ENCODE measurements at regions not wholly inside any gene's neighbourhood (a gene's known extent, or its start where the extent isn't known, plus 50 kb on each side); places are given as distances from the start of the nearest gene placed in this dataset.

- Mint-ChIP-seq H3K27me3 (no peaks in the 10 kb centered on the region), H3K4me3 (no peak overlapping the region), H3K36me3 (no peaks in the 10 kb centered on the region), H3K4me1 (ENCODE audit: unreplicated experiment) (no peaks in the 10 kb centered on the region), H3K27ac (no peak overlapping the region), H3K9me3 (no peaks in the 10 kb centered on the region)
- DNase-seq (ENCODE audit: extremely low spot score, unreplicated experiment), result no peak
- TF ChIP-seq, protein P1, sequence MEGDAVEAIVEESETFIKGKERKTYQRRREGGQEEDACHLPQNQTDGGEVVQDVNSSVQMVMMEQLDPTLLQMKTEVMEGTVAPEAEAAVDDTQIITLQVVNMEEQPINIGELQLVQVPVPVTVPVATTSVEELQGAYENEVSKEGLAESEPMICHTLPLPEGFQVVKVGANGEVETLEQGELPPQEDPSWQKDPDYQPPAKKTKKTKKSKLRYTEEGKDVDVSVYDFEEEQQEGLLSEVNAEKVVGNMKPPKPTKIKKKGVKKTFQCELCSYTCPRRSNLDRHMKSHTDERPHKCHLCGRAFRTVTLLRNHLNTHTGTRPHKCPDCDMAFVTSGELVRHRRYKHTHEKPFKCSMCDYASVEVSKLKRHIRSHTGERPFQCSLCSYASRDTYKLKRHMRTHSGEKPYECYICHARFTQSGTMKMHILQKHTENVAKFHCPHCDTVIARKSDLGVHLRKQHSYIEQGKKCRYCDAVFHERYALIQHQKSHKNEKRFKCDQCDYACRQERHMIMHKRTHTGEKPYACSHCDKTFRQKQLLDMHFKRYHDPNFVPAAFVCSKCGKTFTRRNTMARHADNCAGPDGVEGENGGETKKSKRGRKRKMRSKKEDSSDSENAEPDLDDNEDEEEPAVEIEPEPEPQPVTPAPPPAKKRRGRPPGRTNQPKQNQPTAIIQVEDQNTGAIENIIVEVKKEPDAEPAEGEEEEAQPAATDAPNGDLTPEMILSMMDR (conservative IDR thresholded peaks at IDR 0.05), result no peak
Observed at GRCh38 chr21:19993268-19993667, 1004.9 kb upstream of the NCAM2 start.

DNA sequence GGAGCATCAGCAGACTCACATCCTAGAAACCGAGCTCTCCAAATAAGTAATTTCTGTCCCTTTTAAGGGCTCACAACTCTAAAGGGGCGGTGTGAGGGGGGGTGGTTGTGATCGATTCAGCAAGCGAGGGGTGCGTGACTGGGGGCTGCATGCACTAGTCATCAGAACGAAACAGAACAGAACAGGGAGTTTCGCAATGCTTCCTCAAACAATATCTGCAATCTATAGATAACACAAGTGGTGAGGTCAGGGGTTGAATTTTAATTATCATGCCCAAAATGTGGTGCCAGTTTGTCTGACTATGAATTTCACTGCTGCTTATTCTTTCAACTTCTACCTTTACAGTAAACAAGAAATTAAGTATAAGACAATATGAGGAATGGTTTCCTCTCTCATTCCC, 1003.0 kb upstream of the NCAM2 start:
- DNase-seq (ENCODE audit: extremely low spot score, unreplicated experiment), result no peak
- Mint-ChIP-seq H3K27me3 (no peaks in the 10 kb centered on the region), H3K4me3 (no peak overlapping the region), H3K27ac (no peak overlapping the region), H3K4me1 (ENCODE audit: unreplicated experiment) (no peaks in the 10 kb centered on the region), H3K36me3 (no peaks in the 10 kb centered on the region), H3K9me3 (peaks cover 8% of the 10 kb centered on the region)
- TF ChIP-seq, protein P1 (conservative IDR thresholded peaks at IDR 0.05), result no peak

- Mint-ChIP-seq H3K36me3 (no peaks in the 10 kb centered on the region), H3K4me1 (ENCODE audit: unreplicated experiment) (no peaks in the 10 kb centered on the region), H3K27me3 (no peaks in the 10 kb centered on the region), H3K9me3 (peaks cover 8% of the 10 kb centered on the region), H3K27ac (no peak overlapping the region), H3K4me3 (no peak overlapping the region)
- DNase-seq (ENCODE audit: extremely low spot score, unreplicated experiment), result no peak
- TF ChIP-seq, protein P1 (conservative IDR thresholded peaks at IDR 0.05), result no peak
Observed at GRCh38 chr21:19998453-19998852, 999.8 kb upstream of the NCAM2 start.

DNA sequence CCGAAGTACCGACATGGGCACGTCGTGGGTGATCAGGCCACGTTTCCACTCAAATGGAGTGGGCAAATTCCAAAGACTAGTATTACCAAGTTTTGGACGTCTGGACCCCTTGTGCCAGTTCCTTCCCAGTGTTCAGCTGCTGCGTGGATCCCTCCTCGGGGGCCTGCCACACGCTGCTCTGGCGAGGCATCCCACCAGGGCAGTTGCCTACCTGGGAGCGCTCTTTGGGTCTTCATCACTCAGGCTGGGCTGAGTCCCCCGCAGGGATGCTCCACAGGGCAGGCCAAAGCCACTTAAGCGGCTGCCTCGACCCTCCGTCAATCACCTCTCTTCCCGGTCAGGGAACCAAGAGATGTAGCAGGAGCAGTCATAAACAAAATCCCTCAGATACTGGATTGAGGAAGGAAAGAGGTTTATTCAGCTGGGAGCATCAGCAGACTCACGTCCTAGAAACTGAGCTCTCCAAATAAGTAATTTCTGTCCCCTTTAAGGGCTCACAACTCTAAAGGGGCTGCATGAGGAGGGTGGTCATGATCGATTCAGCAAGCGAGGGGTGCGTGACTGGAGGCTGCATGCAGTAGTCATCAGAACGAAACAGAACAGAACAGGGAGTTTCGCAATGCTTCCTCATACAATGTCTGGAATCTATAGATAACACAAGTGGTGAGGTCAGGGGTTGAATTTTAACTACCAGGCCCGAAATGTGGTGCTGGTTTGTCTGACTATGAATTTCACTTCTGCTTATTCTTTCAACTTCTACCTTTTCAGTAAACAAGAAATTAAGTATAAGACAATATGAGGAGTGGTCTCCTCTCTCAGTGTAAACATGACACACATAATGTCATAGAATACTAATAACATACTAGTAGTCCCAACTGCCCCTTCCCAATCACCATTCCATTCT, 998.6 kb upstream of the NCAM2 start:
- Mint-ChIP-seq H3K27me3 (no peaks in the 10 kb centered on the region), H3K9me3 (peaks cover 8% of the 10 kb centered on the region), H3K27ac (no peak overlapping the region), H3K36me3 (no peaks in the 10 kb centered on the region), H3K4me3 (no peak overlapping the region), H3K4me1 (ENCODE audit: unreplicated experiment) (no peaks in the 10 kb centered on the region)
- no peak for DNase-seq (ENCODE audit: extremely low spot score, unreplicated experiment)
- TF ChIP-seq, protein P1 (conservative IDR thresholded peaks at IDR 0.05), result no peak

DNA sequence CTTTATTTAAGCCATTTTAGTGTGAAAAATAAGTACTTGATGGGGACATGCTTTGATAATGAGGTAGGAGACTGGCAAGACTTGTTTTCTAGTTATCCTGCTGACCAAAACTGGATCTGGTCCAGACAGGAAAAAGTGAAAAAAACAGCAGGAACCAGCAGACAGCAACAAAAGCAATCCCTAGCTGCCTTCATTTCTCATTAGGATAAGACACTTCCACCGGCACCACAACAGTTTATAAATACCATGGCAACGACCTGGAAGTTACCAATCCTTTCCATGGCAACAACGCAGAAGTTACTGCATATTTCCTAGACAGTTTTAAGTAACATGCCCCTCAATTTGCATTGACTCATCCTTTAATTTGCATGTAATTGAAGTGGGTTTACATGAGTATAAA, 993.8 kb upstream of the NCAM2 start:
- Mint-ChIP-seq H3K27ac (no peak overlapping the region), H3K4me3 (no peak overlapping the region), H3K27me3 (no peaks in the 10 kb centered on the region), H3K9me3 (no peaks in the 10 kb centered on the region), H3K36me3 (no peaks in the 10 kb centered on the region), H3K4me1 (ENCODE audit: unreplicated experiment) (no peaks in the 10 kb centered on the region)
- DNase-seq (ENCODE audit: extremely low spot score, unreplicated experiment), result no peak
- TF ChIP-seq, protein P1 (conservative IDR thresholded peaks at IDR 0.05), result no peak
